Transverse colon (tissue), 4 donors: ENCODE measurements at regions not wholly inside any gene's neighbourhood (a gene's known extent, or its start where the extent isn't known, plus 50 kb on each side); places are given as distances from the start of the nearest gene placed in this dataset.

Experiments
- CTCF ChIP-seq, 5 experiments: fragments of 200-600 bp in 3 of 5; fragments of 450-650 bp in 2 of 5; sonication (generic) in 3 of 5; IDR thresholded peaks; 1 replicate in 2 of 5; 2 replicates in 3 of 5; pipeline ENCODE4 v1.5.1; 2016 to 2017; ENCODE audit warnings: antibody characterized with exemption in 5 of 5, inconsistent platforms in 3 of 5, mild to moderate bottlenecking in 2 of 5, moderate library complexity in 1 of 5
- EP300 ChIP-seq: sonication (generic); formaldehyde crosslinking; IDR thresholded peaks from one replicate; pipeline ENCODE4 v1.6.1; 2017; ENCODE audit warnings: antibody characterized with exemption, low read depth
- POLR2A ChIP-seq: fragments of 450-650 bp; IDR thresholded peaks from one replicate; pipeline ENCODE4 v1.6.1; 2016; ENCODE audit warnings: antibody characterized with exemption, mild to moderate bottlenecking, moderate library complexity
- POLR2AphosphoS5 ChIP-seq, 3 donors: sonication (generic); formaldehyde crosslinking; IDR thresholded peaks; one replicate each; pipeline ENCODE4 v1.6.1; 2016; ENCODE audit warnings: antibody characterized with exemption in 3 of 3

GRCh38 chr3:67860429-67860828 is 206.0 kb upstream of the SUCLG2 start:
- TF ChIP-seq CTCF (IDR thresholded peaks at IDR 0.05) = no peak
- TF ChIP-seq POLR2AphosphoS5 (IDR thresholded peaks at IDR 0.05) = no peak
- no peak for TF ChIP-seq EP300
- no peak for TF ChIP-seq POLR2A
